ENCODE measurements at regions not wholly inside any gene's neighbourhood (a gene's known extent, or its start where the extent isn't known, plus 50 kb on each side); places are given as distances from the start of the nearest gene placed in this dataset.

DNA sequence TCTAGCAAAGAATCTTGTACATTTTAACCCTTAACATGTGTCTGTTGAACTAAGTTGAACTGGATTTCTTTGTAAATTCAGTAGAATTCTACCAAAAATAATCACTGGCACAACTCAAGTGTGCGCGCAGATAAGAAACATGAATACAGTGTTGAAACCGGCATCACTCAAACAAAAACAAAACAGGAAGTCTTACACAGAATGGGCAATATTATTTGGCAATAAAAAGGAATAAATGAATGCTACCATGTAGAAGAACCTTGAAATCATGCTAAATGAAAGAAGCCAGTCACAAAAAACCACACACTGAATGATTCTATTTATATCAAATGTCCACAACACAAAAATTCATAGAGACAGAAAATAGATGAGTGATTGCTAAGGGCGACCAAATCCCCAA, 102.9 kb upstream of the ZFHX3 start:
- Mint-ChIP-seq H3K4me3 (no peak overlapping the region), H3K4me1 (ENCODE audit: low read depth) (no peaks in the 10 kb centered on the region), H3K27ac (no peak overlapping the region), H3K36me3 (ENCODE audit: low read depth) (no peaks in the 10 kb centered on the region), H3K9me3 (no peaks in the 10 kb centered on the region), H3K27me3 (peaks cover 13% of the 10 kb centered on the region)
- TF ChIP-seq, protein P1, sequence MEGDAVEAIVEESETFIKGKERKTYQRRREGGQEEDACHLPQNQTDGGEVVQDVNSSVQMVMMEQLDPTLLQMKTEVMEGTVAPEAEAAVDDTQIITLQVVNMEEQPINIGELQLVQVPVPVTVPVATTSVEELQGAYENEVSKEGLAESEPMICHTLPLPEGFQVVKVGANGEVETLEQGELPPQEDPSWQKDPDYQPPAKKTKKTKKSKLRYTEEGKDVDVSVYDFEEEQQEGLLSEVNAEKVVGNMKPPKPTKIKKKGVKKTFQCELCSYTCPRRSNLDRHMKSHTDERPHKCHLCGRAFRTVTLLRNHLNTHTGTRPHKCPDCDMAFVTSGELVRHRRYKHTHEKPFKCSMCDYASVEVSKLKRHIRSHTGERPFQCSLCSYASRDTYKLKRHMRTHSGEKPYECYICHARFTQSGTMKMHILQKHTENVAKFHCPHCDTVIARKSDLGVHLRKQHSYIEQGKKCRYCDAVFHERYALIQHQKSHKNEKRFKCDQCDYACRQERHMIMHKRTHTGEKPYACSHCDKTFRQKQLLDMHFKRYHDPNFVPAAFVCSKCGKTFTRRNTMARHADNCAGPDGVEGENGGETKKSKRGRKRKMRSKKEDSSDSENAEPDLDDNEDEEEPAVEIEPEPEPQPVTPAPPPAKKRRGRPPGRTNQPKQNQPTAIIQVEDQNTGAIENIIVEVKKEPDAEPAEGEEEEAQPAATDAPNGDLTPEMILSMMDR (IDR thresholded peaks at IDR 0.05): no peak
- ATAC-seq: no peak
- no peak for DNase-seq
- ChIA-PET CTCF (no interaction called here), POLR2A (no interaction called here)
- intact Hi-C loops (cut with micrococcal nuclease): no loop called here

DNA sequence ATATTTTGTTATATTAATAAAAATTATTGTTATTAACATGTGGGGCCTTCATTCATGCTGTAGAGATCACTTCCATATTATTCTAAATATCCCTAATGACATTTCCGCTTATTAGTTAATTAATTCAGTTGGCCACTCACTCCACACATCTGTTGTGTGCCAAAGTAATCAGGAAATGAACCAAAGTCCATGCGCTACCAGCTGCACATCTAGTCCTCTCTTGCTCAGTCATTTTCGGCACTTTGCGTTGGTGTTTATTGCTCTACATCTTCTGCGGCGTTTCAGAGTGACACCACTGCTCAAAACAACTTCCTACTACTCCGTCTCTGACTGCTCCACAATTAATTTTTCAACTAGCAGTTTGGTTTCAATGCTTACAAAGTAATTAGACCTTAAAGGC, 101.4 kb upstream of the ZFHX3 start:
- ATAC-seq (no peak), DNase-seq (no peak)
- Mint-ChIP-seq H3K4me3 (no peak overlapping the region), H3K27me3 (peaks cover 10% of the 10 kb centered on the region), H3K4me1 (ENCODE audit: low read depth) (no peaks in the 10 kb centered on the region), H3K9me3 (no peaks in the 10 kb centered on the region), H3K36me3 (ENCODE audit: low read depth) (no peaks in the 10 kb centered on the region), H3K27ac (no peak overlapping the region)
- POLR2A ChIA-PET: no interaction called here
- CTCF ChIA-PET: no interaction called here
- TF ChIP-seq, protein P1 (IDR thresholded peaks at IDR 0.05): no peak
- intact Hi-C loops (cut with micrococcal nuclease): no loop called here

DNA sequence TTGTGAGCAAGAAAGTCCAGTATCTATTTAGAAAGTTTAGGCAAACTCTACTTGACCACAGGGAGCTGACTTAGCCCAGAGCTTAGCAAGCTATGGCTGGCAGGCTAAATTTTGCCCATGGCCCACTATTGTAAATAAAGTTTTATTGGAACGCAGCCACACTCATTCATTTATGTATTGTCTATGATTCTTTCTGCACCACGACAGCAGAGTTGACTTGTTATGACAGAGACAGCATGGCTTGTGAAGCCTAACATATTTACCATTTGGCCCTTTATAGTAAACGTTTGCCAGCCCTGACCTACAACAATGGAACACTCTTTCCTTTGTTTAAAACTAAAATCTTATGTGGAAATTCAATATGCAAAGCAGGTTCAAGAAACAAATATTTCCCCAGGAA, 100.0 kb upstream of the ZFHX3 start:
- no peak for DNase-seq
- no peaks in the 10 kb centered on the region for H3K4me1 Mint-ChIP-seq (ENCODE audit: low read depth)
- ATAC-seq: no peak
- no peak overlapping the region for H3K27ac Mint-ChIP-seq
- ChIA-PET POLR2A (no interaction called here), CTCF (no interaction called here)
- H3K9me3 Mint-ChIP-seq: no peaks in the 10 kb centered on the region
- H3K4me3 Mint-ChIP-seq: no peak overlapping the region
- H3K27me3 Mint-ChIP-seq: peaks cover 6% of the 10 kb centered on the region
- no peaks in the 10 kb centered on the region for H3K36me3 Mint-ChIP-seq (ENCODE audit: low read depth)
- TF ChIP-seq, protein P1 (IDR thresholded peaks at IDR 0.05): no peak
- intact Hi-C loops (cut with micrococcal nuclease): no loop called here

DNA sequence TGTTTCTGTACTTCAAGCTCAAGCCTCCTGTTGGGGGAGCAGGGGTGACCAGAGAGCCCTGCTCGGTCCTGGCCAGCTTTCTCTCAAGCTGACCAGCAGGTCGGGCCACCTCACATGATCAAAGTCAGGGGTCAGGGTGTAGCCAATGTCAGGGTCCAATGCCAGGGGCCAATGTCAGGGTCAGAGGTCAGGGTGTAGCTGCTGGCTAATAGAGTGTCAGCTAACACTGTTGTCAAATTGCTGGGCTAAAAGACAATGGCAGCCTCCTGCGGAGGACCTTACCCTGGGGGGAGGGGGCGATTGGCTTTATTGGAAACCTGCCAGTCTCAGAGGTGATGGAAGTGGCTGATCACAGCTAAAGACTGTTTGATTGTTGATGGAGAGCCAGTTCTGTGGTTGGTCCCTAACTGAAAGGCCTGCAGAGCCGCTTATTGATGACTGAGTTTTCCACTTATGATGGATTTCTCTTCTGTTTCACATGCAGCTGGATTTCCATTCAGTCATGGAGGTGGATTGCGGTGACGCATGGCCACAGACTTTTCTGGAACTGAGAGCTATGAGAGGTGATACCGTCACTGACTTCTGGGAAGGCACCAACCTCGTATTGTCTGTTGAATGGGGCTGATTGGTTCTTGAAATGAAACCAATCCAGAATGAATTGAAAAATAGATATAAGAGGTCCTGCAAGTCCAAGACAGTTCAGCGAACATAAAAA, 97.4 kb upstream of the ZFHX3 start:
- no peak overlapping the region for H3K27ac Mint-ChIP-seq
- no peak for ATAC-seq
- H3K4me1 Mint-ChIP-seq (ENCODE audit: low read depth): no peaks in the 10 kb centered on the region
- TF ChIP-seq, protein P1 (IDR thresholded peaks at IDR 0.05): no peak
- intact Hi-C loops (cut with micrococcal nuclease): no loop called here
- CTCF ChIA-PET: no interaction called here
- H3K4me3 Mint-ChIP-seq: no peak overlapping the region
- POLR2A ChIA-PET: no interaction called here
- H3K36me3 Mint-ChIP-seq (ENCODE audit: low read depth): no peaks in the 10 kb centered on the region
- DNase-seq: no peak
- no peaks in the 10 kb centered on the region for H3K27me3 Mint-ChIP-seq
- H3K9me3 Mint-ChIP-seq: no peaks in the 10 kb centered on the region

DNA sequence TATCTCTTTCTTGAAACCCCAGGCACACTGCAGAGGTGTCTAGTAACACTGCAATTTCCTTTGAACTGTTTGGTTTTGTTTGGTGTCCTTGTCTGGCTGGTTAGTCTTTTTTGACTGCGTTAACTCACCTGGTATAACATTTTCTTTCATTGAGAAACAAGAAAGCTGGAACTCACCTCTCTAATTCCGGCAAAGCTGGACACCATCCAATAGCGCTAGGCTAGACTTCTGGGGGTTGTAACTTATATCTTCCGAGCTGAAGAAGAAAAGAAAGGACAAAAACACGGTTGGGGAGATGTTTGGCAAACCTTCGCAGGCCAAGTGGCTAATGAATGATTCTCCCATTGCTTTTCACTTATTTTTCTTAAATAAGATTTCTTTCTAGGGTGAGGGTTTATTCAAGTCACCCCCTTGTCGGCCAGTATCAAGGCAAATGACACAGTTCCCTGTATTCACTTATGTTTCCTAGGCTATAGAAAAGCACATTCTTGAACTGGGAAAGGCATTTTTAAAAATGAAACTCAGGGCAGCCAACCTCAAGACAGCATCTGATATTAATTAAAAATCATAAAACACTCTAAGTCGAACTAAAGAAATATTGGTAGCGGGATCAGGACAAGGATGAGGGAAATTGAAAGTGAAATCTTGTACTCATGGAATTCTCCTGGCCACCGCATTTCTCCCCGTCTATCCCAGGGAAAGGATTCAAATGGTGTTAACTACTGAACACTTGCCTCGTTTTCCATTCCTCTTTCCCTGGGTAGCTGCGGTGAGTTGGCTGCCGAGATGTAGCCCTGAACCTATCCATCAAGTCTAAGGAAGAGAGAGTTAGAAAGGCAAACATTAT, 95.9 kb upstream of the ZFHX3 start:
- intact Hi-C loops (cut with micrococcal nuclease): no loop called here

More for the DNA sequence above, 95.9 kb upstream of the ZFHX3 start:
- no peaks in the 10 kb centered on the region for H3K9me3 Mint-ChIP-seq
- H3K36me3 Mint-ChIP-seq (ENCODE audit: low read depth): no peaks in the 10 kb centered on the region
- ChIA-PET CTCF (no interaction called here), POLR2A (no interaction called here)
- no peak for DNase-seq
- no peaks in the 10 kb centered on the region for H3K27me3 Mint-ChIP-seq
- no peak for ATAC-seq
- no peak overlapping the region for H3K4me3 Mint-ChIP-seq
- no peak overlapping the region for H3K27ac Mint-ChIP-seq
- no peaks in the 10 kb centered on the region for H3K4me1 Mint-ChIP-seq (ENCODE audit: low read depth)
- TF ChIP-seq, protein P1 (IDR thresholded peaks at IDR 0.05): no peak
